ENCODE measurements at regions not wholly inside any gene's neighbourhood (a gene's known extent, or its start where the extent isn't known, plus 50 kb on each side); places are given as distances from the start of the nearest gene placed in this dataset.

DNA sequence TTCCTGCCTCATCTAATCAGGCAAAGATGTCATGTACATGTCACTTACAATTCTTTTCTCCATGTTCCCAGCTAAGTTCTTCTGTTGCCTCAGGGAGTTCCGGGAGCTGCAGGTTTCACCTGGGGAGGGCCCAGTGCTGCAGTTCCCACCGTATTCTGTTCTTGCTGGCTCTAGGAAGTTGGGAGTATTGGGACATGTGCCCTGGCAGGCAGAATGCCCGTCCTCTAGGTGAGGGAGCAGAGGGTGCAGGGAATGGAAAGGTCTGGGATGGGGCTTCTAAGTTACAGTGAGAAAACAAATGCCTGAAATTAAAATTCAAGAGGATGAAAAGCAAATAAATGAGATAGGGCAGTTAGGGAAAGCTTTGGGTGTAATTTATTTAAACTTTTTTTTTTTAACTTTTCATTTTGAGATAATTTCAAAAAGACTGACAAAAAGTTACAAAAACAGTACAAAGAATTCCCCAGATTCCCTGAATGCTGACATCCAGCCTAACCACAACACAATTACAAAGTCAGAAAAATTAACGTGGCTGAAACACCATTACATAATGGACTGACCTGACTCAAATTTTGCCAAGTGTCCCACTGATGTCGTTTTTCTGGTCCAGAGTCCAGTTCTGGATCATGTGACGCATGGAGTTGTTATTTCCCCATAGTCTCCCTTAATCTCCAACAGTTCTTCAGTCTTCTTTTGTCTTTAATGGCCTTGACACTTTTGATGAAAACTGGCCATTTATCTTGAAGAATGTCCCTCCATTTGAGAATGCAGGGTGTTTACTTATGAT lies 187.2 kb upstream of the MYL2 start:
- no peak for DNase-seq
- Mint-ChIP-seq H3K36me3 (no peaks in the 10 kb centered on the region), H3K4me1 (peaks cover 3% of the 10 kb centered on the region), H3K27ac (no peak overlapping the region), H3K27me3 (no peaks in the 10 kb centered on the region), H3K9me3 (peaks cover 4% of the 10 kb centered on the region), H3K4me3 (no peak overlapping the region)

DNA sequence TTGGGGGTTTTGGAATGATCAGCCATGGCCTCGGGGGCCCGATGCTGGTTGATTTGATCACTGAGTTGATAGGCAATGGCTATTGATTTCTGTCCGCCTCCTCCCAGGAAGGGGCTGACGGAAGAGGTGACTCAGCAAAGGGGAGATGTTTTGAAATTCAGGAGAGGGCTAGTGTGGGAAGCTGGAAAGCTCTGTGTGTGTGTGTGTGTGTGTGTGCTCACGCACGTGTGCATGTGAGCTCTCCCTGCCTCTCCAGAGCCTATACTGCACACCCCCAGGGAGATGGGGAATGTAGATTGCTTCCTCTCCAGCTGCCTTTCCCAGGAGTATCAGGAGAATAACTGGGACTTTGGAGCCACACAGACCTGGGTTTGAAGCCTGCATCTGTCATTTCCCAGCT lies 184.9 kb upstream of the MYL2 start:
- no peak overlapping the region for H3K4me3 Mint-ChIP-seq
- peaks cover 2% of the 10 kb centered on the region for H3K4me1 Mint-ChIP-seq
- no peak overlapping the region for H3K27ac Mint-ChIP-seq
- H3K36me3 Mint-ChIP-seq = no peaks in the 10 kb centered on the region
- DNase-seq = no peak
- no peaks in the 10 kb centered on the region for H3K27me3 Mint-ChIP-seq
- H3K9me3 Mint-ChIP-seq = peaks cover 4% of the 10 kb centered on the region

GRCh38 chr12:111103583-111103982 lies 183.2 kb upstream of the MYL2 start:
- DNase-seq = no peak
- Mint-ChIP-seq H3K9me3 (peaks cover 4% of the 10 kb centered on the region), H3K4me3 (no peak overlapping the region), H3K36me3 (no peaks in the 10 kb centered on the region), H3K27ac (no peak overlapping the region), H3K4me1 (peaks cover 11% of the 10 kb centered on the region), H3K27me3 (no peaks in the 10 kb centered on the region)

DNA sequence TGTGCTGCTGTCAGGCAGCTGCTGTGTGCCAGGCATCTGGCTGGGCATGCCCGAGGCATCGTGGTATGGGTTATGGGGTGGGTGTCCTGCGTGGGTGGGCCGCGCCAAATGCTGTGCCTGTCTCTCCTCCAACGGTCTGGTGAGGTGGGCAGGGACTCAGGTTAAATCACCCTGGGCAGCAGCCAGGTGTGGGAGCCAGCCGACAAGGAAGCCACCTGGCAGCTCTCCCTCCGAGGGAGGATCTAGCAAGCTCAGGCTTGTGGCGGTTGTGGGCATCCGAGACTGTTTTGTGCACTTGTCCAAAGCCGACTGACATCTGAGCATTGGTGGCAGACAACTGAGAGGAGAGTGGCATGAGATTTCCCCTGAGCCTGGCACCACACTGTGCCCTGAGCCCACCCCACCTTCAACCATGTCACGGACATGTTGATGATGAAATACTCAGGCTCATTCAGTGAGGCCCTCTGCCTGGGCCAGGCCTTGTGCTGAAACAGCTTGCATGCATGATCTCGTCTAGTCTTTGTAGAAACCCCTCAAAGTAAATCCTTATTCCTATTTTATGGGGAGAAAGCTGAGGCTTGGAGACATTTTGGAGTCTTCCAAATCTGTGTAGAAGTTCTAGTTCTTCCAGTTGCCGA lies 181.8 kb upstream of the MYL2 start:
- Mint-ChIP-seq H3K27me3 (no peaks in the 10 kb centered on the region), H3K9me3 (no peaks in the 10 kb centered on the region), H3K36me3 (no peaks in the 10 kb centered on the region), H3K4me1 (peaks cover 11% of the 10 kb centered on the region), H3K27ac (no peak overlapping the region), H3K4me3 (no peak overlapping the region)
- no peak for DNase-seq

DNA sequence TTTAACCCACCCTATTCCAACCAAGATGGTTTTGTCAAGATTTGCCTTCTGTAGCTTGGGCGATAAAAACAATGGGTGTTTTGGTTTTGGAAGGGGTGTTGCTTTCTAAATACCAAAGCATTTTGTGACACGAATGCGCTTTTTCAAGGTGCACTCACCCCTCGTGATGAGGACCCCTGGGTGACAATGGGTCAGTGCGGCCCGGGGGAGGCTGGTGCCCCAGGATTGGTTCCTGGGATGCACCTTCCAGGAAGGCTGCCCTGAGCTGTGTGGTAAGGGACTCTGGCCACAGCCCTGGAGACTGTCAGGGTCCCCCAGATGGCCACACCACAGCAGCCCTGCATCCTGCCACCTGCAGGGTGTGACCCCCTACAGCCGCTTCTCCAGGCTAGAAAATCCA lies 180.6 kb upstream of the MYL2 start:
- no peak for DNase-seq
- Mint-ChIP-seq H3K27me3 (no peaks in the 10 kb centered on the region), H3K27ac (no peak overlapping the region), H3K4me1 (peaks cover 11% of the 10 kb centered on the region), H3K4me3 (no peak overlapping the region), H3K9me3 (no peaks in the 10 kb centered on the region), H3K36me3 (no peaks in the 10 kb centered on the region)

GRCh38 chr12:111100554-111100953 lies 180.2 kb upstream of the MYL2 start:
- H3K9me3 Mint-ChIP-seq = no peaks in the 10 kb centered on the region
- H3K4me3 Mint-ChIP-seq = no peak overlapping the region
- peaks cover 11% of the 10 kb centered on the region for H3K4me1 Mint-ChIP-seq
- no peak for DNase-seq
- H3K27me3 Mint-ChIP-seq = no peaks in the 10 kb centered on the region
- no peaks in the 10 kb centered on the region for H3K36me3 Mint-ChIP-seq
- no peak overlapping the region for H3K27ac Mint-ChIP-seq

DNA sequence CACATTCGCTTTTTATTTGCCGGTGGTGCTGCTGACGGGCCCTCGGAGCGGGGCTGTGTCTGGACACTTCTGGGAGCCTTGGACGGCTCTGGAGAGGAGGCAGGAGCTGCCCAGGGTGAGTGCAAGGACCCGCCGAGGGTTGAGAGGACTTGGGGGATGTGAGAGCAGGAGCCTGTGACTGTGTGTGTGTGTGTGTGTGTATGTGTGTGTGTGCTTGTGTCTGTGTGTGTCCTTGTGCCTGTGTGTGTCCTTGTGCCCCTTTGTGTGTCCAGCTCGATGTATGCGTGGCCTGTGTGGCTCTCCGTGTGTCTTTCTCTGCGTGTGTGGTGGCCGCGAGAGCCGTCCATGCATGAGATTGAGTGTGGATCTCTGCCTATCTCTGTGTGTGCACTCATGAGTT lies 179.6 kb upstream of the MYL2 start:
- H3K27me3 Mint-ChIP-seq = no peaks in the 10 kb centered on the region
- H3K4me3 Mint-ChIP-seq = no peak overlapping the region
- H3K36me3 Mint-ChIP-seq = no peaks in the 10 kb centered on the region
- no peak overlapping the region for H3K27ac Mint-ChIP-seq
- no peaks in the 10 kb centered on the region for H3K9me3 Mint-ChIP-seq
- DNase-seq = no peak
- H3K4me1 Mint-ChIP-seq = peaks cover 11% of the 10 kb centered on the region

- DNase-seq = no peak
- no peaks in the 10 kb centered on the region for H3K9me3 Mint-ChIP-seq
- peaks cover 11% of the 10 kb centered on the region for H3K4me1 Mint-ChIP-seq
- no peaks in the 10 kb centered on the region for H3K36me3 Mint-ChIP-seq
- no peak overlapping the region for H3K4me3 Mint-ChIP-seq
- H3K27me3 Mint-ChIP-seq = no peaks in the 10 kb centered on the region
- no peak overlapping the region for H3K27ac Mint-ChIP-seq
Observed at GRCh38 chr12:111099186-111099585, 178.8 kb upstream of the MYL2 start.

- Mint-ChIP-seq H3K9me3 (no peaks in the 10 kb centered on the region), H3K36me3 (no peaks in the 10 kb centered on the region), H3K4me1 (peaks cover 25% of the 10 kb centered on the region), H3K27me3 (peaks cover 4% of the 10 kb centered on the region), H3K4me3 (no peak overlapping the region), H3K27ac (no peak overlapping the region)
- DNase-seq = no peak
Observed at GRCh38 chr12:111094157-111095010, 174.0 kb upstream of the MYL2 start.

DNA sequence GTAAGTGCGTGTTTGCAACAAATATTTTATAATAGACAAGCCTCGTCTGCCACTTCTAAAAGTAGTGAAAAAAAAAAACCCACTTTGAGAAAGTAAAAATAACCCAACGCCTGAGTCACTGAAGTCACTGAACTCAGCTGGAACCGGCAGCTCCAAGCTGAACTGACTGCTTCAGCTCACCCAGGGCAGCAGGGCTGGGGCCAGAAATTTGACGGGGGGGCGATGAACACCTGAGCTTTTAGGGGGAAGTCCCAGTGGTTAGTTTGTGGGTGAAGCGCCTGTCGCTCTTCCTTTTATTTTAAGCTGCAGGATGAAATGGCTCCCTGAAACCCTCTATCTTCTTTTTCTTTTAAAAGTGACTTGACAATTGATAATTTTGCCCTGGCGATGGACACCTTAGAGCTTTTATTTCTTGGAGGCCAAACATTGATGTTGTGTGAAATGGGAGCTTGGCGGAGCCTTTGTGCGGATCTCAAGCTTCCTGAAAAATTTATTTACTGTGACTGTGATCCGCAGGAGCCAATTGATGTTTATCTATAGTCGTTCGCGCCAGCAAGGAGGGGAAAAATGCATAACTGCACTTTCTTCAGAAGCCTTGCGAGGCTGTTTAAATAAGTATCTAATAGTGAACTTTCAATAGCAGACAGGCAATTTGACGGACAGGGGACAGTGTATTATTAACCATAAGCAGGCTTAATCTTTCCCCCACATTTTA lies 173.2 kb upstream of the MYL2 start:
- H3K4me3 Mint-ChIP-seq = no peak overlapping the region
- H3K27me3 Mint-ChIP-seq = peaks cover 4% of the 10 kb centered on the region
- H3K9me3 Mint-ChIP-seq = no peaks in the 10 kb centered on the region
- H3K36me3 Mint-ChIP-seq = no peaks in the 10 kb centered on the region
- peaks cover 19% of the 10 kb centered on the region for H3K4me1 Mint-ChIP-seq
- peak; percentile 31 for DNase-seq
- no peak overlapping the region for H3K27ac Mint-ChIP-seq

DNA sequence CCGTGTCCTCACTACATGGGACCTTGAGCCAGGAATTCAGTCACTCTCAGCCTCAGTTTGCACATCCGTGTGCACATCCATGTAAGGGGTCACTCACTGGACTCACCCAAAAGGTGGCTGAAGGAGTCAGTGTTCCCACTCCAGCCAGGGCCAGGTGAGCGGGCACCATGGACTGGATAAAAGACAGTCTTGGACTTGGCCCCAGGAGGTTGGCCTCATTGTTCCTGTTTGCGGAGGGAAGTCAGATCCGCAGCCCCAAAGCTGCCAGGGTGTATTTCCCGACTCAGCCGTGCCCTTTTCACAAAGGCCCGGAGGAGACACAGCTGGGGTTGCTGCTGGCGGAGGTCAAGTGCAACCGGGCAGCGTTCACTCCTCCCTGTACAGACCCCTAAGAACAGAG lies 170.7 kb upstream of the MYL2 start:
- Mint-ChIP-seq H3K27me3 (peaks cover 4% of the 10 kb centered on the region), H3K36me3 (no peaks in the 10 kb centered on the region), H3K9me3 (no peaks in the 10 kb centered on the region), H3K4me1 (peaks cover 19% of the 10 kb centered on the region), H3K4me3 (no peak overlapping the region), H3K27ac (no peak overlapping the region)
- DNase-seq = no peak

- no peak overlapping the region for H3K4me3 Mint-ChIP-seq
Observed at GRCh38 chr12:111089616-111090015, 169.2 kb upstream of the MYL2 start.

GRCh38 chr12:111088409-111088808 lies 168.0 kb upstream of the MYL2 start:
- H3K9me3 Mint-ChIP-seq = no peaks in the 10 kb centered on the region
- no peaks in the 10 kb centered on the region for H3K36me3 Mint-ChIP-seq
- H3K27ac Mint-ChIP-seq = no peak overlapping the region

More at GRCh38 chr12:111089616-111090015, 169.2 kb upstream of the MYL2 start:
- no peak for DNase-seq
- Mint-ChIP-seq H3K4me1 (peaks cover 19% of the 10 kb centered on the region), H3K27me3 (peaks cover 4% of the 10 kb centered on the region), H3K27ac (no peak overlapping the region), H3K9me3 (no peaks in the 10 kb centered on the region), H3K36me3 (no peaks in the 10 kb centered on the region)

GRCh38 chr12:111086947-111087700 lies 166.7 kb upstream of the MYL2 start:
- Mint-ChIP-seq H3K4me3 (no peak overlapping the region), H3K4me1 (peaks cover under 1% of the 10 kb centered on the region), H3K9me3 (no peaks in the 10 kb centered on the region), H3K36me3 (no peaks in the 10 kb centered on the region), H3K27me3 (peaks cover 3% of the 10 kb centered on the region), H3K27ac (no peak overlapping the region)
- DNase-seq = no peak

More at GRCh38 chr12:111088409-111088808, 168.0 kb upstream of the MYL2 start:
- Mint-ChIP-seq H3K27me3 (no peaks in the 10 kb centered on the region), H3K4me1 (peaks cover 12% of the 10 kb centered on the region), H3K4me3 (no peak overlapping the region)
- DNase-seq = no peak

Data from activated naive CD8-positive, alpha-beta T cell treated with anti-CD3 and anti-CD28 coated beads for 36 hours (primary cell).